Non-pigmented ciliary epithelial cell (primary cell): ENCODE measurements at regions not wholly inside any gene's neighbourhood (a gene's known extent, or its start where the extent isn't known, plus 50 kb on each side); places are given as distances from the start of the nearest gene placed in this dataset.

Source experiments
- DNase-seq: peaks from one replicate; pipeline ENCODE4 v3.0.0-alpha.2; 2010; ENCODE audit warnings: low read depth

GRCh38 chr6:140108167-140108566, 733.7 kb upstream of the CITED2 start:
- no peak for DNase-seq

DNA sequence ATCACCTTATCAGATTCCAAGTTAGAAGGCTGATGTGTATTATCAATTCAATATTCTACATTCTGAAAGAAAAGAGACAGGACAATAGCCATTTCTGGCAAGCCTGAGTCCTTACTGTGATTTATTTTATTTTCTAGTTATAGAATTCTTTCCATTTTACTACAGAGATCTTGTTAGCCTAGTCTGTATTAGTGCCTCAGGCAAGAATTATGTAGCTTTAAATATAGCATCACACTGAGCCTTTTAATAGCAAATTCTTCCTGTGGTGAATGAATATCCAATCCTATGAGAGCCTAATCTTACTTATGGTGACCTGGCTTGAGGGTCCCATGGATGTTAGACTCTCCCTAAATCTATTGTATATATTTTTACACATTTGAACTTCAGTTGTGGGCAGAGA, 732.8 kb upstream of the CITED2 start:
- DNase-seq = no peak

DNA sequence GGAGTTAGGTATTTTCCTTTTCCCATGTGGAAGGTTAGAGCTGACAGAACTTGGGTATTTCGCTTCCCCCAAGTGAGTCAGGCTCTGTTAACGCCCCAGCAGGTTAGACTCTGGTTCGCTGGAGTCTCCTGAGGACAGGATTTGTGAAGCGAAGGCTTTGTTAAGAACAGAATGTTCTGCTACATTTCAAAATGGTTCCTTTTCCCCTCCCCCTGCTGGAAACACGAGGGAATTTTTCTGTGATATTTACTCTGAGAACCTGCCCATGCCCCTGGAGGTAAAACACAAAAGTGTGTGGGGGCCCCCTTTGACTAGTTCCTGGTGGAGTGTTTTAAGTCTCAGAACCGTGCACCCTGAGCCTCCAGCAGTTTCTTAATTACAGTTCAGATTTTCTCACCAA, 731.4 kb upstream of the CITED2 start:
- no peak for DNase-seq

DNA sequence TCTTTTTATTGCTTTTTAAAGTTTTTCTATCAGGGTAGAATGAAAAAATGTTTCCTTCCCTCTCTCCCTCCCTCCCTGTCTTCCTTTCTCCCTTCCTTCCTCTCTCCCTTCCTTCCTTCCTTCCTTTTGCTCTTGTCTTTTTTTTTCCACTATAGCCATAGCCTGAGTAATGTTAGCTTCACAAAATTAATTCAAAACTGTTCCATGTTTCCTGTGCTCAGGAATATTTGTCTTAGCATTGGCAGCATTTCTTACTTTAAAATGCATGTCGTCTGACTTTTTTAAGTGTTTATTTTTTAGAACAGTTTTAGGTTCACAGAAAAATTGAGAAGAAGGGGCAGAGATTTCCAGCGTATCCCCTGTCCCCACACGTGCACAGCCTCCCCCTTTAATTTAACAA, 730.8 kb upstream of the CITED2 start:
- no peak for DNase-seq

- DNase-seq = no peak
Observed at GRCh38 chr6:140101818-140102217, 727.4 kb upstream of the CITED2 start.

GRCh38 chr6:140101367-140101766, 726.9 kb upstream of the CITED2 start:
- no peak for DNase-seq

DNA sequence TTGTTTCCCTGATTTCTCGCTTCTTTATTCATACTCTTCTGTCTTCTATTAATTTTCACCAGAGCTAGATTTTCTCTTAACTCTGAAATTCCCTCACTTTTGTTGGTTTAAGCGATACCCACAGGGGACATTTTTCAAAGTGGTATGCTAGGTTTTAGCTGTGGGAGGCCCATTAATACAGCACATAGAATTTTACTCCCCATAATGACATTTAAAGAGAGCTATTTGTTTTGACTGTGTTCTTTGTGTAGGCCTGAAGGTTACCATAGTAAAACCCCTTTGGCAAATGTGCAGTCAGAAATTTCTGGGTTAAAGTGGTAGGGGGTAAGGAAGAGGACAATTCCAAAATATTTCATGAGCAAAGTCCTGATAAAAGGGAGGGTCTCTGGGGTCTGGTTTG, 721.1 kb upstream of the CITED2 start:
- no peak for DNase-seq

DNA sequence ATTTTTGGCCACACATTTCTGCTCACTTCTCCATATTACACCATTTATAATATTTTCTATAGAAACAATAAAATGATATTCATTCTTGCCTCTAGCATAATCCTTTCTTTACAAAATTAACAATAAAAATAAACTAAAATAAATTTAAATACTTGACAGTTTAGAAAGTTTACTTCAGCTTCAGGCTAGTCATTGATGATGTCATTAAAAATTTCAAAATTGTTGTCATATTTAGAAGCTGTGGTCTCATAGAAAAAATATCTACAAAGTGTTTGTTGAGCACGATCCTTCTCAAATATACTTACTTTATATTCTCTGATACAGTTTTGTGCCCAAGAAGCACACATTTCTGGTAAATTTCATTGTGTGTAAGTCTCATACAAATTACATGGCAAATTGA, 717.4 kb upstream of the CITED2 start:
- DNase-seq = no peak

DNA sequence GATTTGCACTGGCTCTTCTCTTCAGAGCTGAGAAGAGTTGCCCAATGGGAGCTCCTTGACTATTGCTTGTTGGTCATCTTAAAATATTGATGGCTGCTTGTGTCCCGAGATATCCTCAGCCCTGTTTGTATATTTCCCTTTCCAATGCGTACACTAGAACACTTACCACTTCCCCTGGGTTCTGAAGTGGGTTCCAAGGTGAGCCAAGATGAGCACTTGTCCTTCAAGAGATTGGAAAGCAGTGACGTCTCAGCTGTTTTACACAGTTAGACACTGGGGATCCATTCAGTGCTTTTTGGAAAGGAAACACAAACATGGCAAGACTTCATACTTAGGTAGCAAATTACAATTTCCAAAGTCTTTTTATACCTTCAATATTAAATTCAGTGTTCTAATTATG, 716.4 kb upstream of the CITED2 start:
- DNase-seq = no peak

- no peak for DNase-seq
Observed at GRCh38 chr6:140083375-140083774, 708.9 kb upstream of the CITED2 start.

GRCh38 chr6:140082867-140083297, 708.4 kb upstream of the CITED2 start:
- no peak for DNase-seq

DNA sequence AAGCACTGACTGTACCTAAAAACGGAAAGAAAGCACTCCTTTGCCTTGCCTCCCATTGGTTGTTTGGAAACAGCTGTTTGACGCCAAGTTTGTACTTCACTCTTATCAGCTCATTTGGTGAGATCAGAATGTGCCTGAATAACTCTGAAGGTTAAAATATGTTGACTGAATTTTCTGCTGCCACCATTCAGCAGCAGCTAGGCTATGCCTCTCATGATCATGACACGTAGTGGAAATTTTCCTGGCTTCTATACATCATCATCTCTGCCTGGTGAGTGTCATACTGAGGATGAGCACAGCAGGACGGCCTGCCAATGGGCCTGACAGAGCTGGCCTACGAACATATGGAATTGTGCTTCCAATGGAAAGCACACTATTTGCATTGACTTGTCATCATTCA, 704.9 kb upstream of the CITED2 start:
- peak; percentile 68 for DNase-seq

DNA sequence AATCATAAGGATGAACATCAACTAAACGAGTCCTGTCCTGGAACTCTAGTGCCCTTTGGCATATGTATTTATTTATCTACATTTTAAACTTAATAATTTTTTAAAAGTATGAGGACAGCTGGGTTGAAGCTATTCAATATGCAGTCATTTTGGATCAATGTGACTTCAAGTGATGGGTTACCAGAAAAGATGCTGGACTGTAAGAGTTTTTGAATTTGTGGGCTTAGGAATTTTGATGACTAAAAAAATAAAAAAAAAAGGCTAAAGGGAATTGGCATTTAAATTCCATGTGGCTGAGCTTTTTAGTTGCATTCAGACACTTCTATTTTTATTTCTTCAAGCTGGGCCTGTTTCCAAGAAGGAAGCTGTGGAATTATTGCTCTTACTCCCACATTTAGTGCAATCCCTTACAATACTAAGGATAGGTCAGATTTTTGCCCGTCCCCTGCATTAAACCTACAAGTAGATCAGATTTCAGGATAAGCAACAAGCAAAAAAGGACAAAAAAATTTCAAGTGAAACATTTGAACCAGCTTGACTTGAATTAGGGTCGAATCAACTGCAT, 704.2 kb upstream of the CITED2 start:
- DNase-seq = peak; percentile 86

GRCh38 chr6:140077827-140078560, 703.5 kb upstream of the CITED2 start:
- DNase-seq = no peak

- DNase-seq = no peak
Observed at GRCh38 chr6:140076105-140076504, 701.7 kb upstream of the CITED2 start.

GRCh38 chr6:140073456-140073855, 699.0 kb upstream of the CITED2 start:
- no peak for DNase-seq

DNA sequence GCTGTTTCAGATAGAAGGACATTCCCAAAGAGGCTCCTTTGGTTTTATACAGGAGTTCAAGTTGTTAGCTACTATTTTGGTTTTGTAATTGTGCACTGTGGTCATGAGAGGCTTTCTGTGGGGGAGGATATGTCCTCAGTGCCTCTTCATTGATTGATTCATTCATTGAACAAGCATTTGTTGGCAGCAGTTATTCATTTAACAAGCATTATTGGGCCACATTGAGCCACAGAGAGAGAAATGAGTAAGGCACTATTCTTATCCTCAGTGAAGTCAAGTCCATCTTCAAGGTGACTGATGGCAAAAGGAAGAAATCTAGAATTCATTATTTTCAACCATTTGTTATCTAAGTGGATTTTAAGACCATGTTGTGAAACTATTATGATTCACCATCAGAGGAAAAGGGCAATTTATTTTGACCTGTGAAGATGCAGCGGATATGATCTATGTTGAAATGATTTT, 697.2 kb upstream of the CITED2 start:
- DNase-seq = no peak

GRCh38 chr6:140070846-140071473, 696.5 kb upstream of the CITED2 start:
- peak; percentile 88 for DNase-seq

DNA sequence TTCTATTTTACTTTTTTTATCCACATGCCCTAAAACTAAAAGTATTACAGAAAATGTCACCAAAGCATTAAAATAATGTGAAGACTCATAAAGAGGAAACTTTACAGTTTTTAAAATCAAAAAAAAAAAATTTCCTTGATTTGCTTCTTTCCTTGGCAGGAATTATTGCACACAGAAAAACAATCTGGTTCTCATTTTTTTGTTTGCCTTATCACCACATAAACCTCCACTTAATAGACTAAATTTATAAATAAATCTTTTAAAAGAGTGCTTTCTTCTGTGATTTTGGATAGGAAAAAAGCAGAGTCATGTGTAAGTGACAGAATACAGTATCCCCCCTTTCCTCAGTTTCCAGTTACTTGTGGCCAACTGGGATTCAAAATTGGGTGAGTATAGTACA, 695.1 kb upstream of the CITED2 start:
- DNase-seq = no peak

- DNase-seq = no peak
Observed at GRCh38 chr6:140068801-140069200, 694.4 kb upstream of the CITED2 start.

GRCh38 chr6:140064366-140064765, 689.9 kb upstream of the CITED2 start:
- no peak for DNase-seq

GRCh38 chr6:140063021-140063399, 688.6 kb upstream of the CITED2 start:
- no peak for DNase-seq
